ENCODE measurements at regions not wholly inside any gene's neighbourhood (a gene's known extent, or its start where the extent isn't known, plus 50 kb on each side); places are given as distances from the start of the nearest gene placed in this dataset.

- TF ChIP-seq, protein P1, sequence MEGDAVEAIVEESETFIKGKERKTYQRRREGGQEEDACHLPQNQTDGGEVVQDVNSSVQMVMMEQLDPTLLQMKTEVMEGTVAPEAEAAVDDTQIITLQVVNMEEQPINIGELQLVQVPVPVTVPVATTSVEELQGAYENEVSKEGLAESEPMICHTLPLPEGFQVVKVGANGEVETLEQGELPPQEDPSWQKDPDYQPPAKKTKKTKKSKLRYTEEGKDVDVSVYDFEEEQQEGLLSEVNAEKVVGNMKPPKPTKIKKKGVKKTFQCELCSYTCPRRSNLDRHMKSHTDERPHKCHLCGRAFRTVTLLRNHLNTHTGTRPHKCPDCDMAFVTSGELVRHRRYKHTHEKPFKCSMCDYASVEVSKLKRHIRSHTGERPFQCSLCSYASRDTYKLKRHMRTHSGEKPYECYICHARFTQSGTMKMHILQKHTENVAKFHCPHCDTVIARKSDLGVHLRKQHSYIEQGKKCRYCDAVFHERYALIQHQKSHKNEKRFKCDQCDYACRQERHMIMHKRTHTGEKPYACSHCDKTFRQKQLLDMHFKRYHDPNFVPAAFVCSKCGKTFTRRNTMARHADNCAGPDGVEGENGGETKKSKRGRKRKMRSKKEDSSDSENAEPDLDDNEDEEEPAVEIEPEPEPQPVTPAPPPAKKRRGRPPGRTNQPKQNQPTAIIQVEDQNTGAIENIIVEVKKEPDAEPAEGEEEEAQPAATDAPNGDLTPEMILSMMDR (conservative IDR thresholded peaks at IDR 0.05; ENCODE audit: low read length): no peak
- no peak for TF ChIP-seq EZH2phosphoT487 (IDR thresholded peaks at IDR 0.05; ENCODE audit: borderline replicate concordance)
These were observed 86.9 kb upstream of the PLCL2 start for GRCh38 chr3:16797831-16798230.

All from Loucy (cell line).